T-helper 2 cell (primary cell): ENCODE measurements at regions not wholly inside any gene's neighbourhood (a gene's known extent, or its start where the extent isn't known, plus 50 kb on each side); places are given as distances from the start of the nearest gene placed in this dataset.

Source experiments
- DNase-seq, 5 experiments: peaks; one replicate each; pipeline versions ENCODE4 v3.0.0 to v3.0.0-alpha.2; 2012 to 2022

- no peak for DNase-seq
These were observed 968.8 kb downstream of the BRD1 start for GRCh38 chr22:48858856-48859255.

- DNase-seq, result no peak
These were observed 969.6 kb downstream of the BRD1 start for GRCh38 chr22:48858121-48858520.

GRCh38 chr22:48857202-48857805 is 970.4 kb downstream of the BRD1 start:
- no peak for DNase-seq

GRCh38 chr22:48856308-48856615 is 971.4 kb downstream of the BRD1 start:
- no peak for DNase-seq

- DNase-seq, result no peak
These were observed 971.9 kb downstream of the BRD1 start for GRCh38 chr22:48855593-48856307.

- DNase-seq, result no peak
These were observed 972.7 kb downstream of the BRD1 start for GRCh38 chr22:48855013-48855412.

- no peak for DNase-seq
These were observed 973.9 kb downstream of the BRD1 start for GRCh38 chr22:48853627-48854240.

- no peak for DNase-seq
These were observed 975.6 kb downstream of the BRD1 start for GRCh38 chr22:48851933-48852549.

GRCh38 chr22:48850658-48851287 is 976.9 kb downstream of the BRD1 start:
- no peak for DNase-seq

- no peak for DNase-seq
These were observed 977.6 kb downstream of the BRD1 start for GRCh38 chr22:48849963-48850657.

GRCh38 chr22:48849219-48849912 is 978.3 kb downstream of the BRD1 start:
- no peak for DNase-seq

- DNase-seq, result no peak
These were observed 981.5 kb downstream of the BRD1 start for GRCh38 chr22:48846200-48846599.

- no peak for DNase-seq
These were observed 982.2 kb downstream of the BRD1 start for GRCh38 chr22:48845356-48845936.

- no peak for DNase-seq
These were observed 983.5 kb downstream of the BRD1 start for GRCh38 chr22:48844056-48844675.

- DNase-seq, result no peak
These were observed 984.0 kb downstream of the BRD1 start for GRCh38 chr22:48843640-48844039.

- no peak for DNase-seq
These were observed 984.7 kb downstream of the BRD1 start for GRCh38 chr22:48842976-48843375.

- no peak for DNase-seq
These were observed 985.1 kb downstream of the BRD1 start for GRCh38 chr22:48842583-48842945.

GRCh38 chr22:48841881-48842582 is 985.6 kb downstream of the BRD1 start:
- no peak for DNase-seq

- no peak for DNase-seq
These were observed 987.3 kb downstream of the BRD1 start for GRCh38 chr22:48840112-48840949.
